Inflammatory macrophage treated with lipopolysaccharide for 1 hour (primary cell): ENCODE measurements at regions not wholly inside any gene's neighbourhood (a gene's known extent, or its start where the extent isn't known, plus 50 kb on each side); places are given as distances from the start of the nearest gene placed in this dataset.
"Not testable (repeated sequence)": the region's sequence is repeated elsewhere in the genome, so short reads cannot be mapped to it uniquely, and the experiment has no call there.

Experiments
- DNase-seq, 2 donors: peaks; one replicate each; pipeline ENCODE4 v3.0.0-alpha.2; 2020 to 2022

DNA sequence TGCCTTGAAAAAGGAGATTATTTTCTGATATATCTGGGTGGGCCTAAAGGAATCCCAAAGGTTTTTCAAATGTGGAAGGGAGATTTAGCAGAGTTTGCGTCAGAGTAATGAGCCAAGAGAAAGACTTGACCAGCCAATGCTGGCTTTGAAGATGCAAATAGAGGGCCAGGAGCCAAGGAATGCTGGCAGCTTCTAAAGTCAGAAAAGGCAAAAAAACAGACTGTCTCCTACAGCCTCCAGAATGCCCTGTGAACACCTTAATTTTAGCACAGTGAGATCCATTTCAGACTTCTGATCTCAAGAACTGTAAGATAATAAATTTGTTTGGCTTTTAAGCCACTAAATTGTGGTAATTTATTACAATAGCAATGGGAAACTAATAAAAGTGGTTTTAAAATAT, 122.6 kb upstream of the FREM1 start:
- DNase-seq = no peak

- no peak for DNase-seq
Measured at GRCh38 chr9:15021146-15021545, 110.9 kb upstream of the FREM1 start.

- DNase-seq = no peak
Measured at GRCh38 chr9:15018096-15018637, 107.9 kb upstream of the FREM1 start.

DNA sequence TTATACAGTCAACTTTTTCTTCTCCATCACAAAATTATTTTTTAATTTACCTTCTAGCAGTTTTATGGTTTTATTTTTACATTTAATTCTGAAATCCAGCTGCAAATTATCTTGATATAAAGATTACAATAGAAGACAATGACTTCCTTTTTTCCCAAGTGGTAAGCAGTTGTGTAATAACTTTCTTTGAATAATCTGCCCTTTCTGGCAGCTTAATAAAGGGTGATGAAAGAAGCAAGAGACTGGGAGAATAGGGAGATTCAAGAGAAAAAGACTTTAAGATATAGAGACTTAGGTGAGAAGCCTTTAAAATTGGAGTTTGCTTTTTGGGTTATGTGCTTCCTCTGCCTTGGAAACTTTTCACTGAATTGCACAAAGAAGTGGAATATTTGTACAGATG, 100.4 kb upstream of the FREM1 start:
- peak in 1 of 2 donors; percentile 16 for DNase-seq

- no peak for DNase-seq
Measured at GRCh38 chr9:15007698-15008097, 97.5 kb upstream of the FREM1 start.

- no peak for DNase-seq
Measured at GRCh38 chr9:14994738-14995137, 84.5 kb upstream of the FREM1 start.

- peak in 1 of 2 donors; percentile 4 for DNase-seq
Measured at GRCh38 chr9:14993901-14994554, 83.8 kb upstream of the FREM1 start.

DNA sequence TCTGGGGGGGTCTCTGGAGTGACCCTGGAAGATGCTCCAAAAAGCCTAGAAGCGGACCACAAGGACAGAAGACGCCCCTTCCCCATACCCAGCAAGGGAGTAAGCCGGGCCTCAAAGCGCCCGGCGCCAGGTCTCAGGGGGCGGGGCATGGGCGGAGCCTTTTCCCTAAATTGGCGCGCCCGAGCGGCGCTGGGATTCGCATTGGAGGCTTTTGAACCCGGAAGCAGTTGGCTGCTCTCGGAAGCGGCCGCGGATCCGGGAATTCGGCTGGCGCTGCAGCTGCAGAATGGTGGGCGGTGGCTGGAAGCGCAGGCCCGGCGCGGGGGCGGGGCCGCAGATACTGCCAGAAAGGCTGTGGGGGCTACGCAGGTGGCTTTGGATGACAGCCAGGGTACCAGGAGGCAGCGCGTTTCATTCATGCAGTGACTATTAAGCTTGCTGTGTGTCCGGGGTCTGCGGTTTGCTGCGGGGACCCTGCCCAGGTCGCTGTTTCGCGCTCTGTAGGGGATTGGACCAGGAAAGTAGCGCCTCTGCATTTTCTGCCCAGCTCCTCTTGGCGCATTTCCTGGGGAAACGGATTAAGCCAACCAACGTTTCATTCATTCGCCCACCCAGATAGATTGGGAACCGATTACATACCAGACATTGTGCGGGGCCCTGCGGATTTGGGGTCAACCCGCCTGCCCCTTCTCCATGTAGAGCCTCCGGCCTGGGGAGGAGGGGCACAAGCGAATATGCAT, 83.0 kb upstream of the FREM1 start:
- peak; percentile 31 for DNase-seq

GRCh38 chr9:14992516-14992915, 82.3 kb upstream of the FREM1 start:
- no peak for DNase-seq

DNA sequence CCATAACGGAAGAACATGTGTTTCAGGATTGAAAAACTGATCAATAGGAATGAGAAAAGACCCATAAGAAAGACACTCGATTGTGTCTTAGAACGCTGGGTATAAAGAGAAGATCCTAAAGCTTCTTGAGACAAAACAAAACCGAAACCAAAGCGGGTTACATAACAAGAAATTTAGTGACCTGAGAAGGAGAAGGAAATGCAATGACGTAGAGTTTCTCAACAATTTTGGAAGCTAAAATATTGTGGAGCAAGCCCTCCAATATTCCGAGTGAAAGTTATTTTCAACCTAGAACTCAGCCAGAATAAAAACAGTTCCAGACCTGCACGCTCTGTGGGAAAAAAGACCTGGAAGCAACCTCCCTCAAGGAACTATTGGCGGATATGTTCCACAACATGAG, 81.9 kb upstream of the FREM1 start:
- DNase-seq = peak; percentile 64 to 77

GRCh38 chr9:14990647-14991046, 80.4 kb upstream of the FREM1 start:
- not testable (repeated sequence) for DNase-seq

DNA sequence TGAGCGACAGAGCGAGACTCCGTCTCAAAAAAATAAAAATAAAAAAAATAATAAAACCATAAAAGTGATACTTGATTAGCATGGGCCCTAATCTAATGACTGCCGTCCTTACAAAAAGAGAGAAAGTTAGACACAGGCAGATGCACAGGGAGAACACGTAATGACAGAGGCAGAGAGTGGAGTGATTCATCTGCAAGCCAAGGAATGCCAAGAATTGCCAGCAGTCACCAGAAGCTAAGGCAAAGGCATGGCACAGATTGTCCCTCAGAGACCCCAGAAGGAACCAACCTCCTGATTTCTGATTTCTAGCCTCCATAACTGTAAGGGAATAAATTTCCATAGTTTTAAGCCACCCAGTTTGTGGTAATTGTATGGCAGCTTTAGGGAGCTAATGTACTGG, 79.6 kb upstream of the FREM1 start:
- no peak for DNase-seq

- not testable (repeated sequence) for DNase-seq
Measured at GRCh38 chr9:14989336-14989735, 79.1 kb upstream of the FREM1 start.

DNA sequence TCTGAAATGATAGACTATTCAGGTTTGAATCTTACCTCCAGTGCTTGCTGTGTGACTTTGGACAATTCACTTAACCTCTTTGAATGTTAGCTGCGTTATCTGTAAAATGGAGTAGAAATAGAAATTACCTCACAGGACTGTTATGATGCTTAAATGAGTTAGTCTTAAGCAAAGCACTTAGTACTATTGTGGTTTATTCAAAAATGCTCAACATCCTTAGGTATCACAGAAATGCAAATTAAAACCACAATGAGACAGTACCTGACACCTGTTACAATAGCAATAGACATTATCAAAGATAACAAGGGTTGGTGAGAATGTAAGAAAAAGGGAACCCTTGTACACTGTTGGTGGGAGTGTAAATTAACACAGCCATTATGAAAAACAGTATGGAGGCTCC, 77.6 kb upstream of the FREM1 start:
- no peak for DNase-seq

DNA sequence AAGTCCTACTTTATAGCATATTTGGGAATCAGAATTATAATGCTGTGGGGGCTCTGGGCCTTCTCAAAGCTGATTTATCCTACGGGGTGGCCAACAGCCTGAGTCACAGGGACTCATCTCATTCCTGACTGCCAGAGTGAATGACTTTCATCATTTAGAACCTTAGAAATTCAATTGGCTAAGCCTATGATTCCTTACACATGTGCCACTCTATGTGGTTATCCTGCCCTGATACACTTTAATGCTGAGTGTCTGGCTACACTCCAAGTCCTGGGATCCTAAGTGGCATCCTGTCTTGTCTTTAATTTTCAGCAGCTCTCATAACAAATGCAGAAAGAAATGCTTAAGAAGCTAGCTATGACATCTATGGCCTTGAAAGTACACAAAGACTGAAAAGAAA, 75.2 kb upstream of the FREM1 start:
- no peak for DNase-seq

DNA sequence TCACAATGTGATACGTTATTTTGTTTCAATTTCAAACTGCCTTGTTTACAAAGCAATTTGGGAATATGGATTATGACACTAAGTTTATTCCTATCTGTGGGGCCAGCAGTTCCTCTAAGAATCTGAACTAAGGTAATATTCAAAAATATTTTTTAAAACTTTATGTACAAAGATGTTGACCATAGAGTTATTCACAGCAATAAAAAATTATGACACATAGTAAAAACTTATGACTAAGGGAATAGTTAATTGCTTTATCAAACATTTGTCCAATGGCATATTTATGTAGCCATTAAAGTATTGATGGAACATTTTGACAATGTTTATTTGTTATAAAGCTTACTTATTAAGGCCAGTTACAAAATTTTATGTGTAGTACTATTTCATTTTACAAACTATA, 73.4 kb upstream of the FREM1 start:
- DNase-seq = no peak

- no peak for DNase-seq
Measured at GRCh38 chr9:14981291-14981950, 71.2 kb upstream of the FREM1 start.

DNA sequence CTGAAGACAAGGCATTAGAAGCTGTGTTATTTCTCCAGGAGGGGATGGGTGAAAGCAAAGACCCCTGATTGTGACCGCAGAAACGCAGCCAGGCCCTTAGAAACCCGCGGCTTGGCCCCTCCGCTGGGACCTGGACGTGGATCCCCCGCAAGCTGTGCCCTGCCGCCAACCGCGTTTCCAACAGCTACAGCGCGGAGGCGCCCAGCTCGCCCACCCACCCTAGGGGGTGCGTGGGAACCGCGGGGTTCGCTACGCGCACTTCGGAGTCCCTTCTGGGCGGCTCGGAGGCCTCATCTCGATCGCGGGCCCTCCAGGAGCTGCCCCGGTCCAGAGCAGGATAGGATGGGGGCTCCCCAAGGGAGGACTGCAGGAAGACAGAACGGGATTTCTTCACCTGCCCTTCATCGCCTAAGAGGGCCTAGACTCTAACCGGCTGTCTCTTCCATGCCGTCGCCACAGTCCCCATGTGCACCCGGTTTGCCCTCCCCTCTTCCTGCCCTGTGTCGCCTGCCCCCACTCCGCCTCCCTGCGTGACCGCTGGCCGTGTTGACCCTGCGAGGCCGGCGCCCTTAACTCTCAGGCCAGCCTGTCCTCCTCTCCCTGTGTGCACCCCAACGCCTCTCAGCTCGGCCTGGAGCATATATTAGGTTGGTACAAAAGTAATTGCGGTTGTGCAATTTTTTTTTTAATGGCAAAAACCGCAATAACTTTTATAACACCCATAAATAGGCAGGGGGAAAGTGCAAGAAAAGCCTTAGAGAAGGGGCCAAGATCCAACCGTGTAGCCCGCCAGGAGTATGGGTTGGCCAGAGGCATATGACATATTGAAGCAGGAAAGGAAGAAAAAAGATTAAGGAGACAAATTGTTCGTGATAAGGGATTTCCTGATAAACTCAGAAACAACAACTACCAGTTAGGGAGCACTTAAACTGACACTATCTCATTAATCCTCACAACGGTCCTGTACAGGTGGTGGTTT, 68.1 kb upstream of the FREM1 start:
- no peak for DNase-seq

GRCh38 chr9:14967450-14968321, 57.5 kb upstream of the FREM1 start:
- no peak for DNase-seq

- no peak for DNase-seq
Measured at GRCh38 chr9:14962193-14962882, 52.1 kb upstream of the FREM1 start.
